CD4-positive, alpha-beta T cell treated with Interleukin-17A for 1 hour (primary cell): ENCODE measurements at regions not wholly inside any gene's neighbourhood (a gene's known extent, or its start where the extent isn't known, plus 50 kb on each side); places are given as distances from the start of the nearest gene placed in this dataset.
"Not testable (repeated sequence)": the region's sequence is repeated elsewhere in the genome, so short reads cannot be mapped to it uniquely, and the experiment has no call there.

Experiments
- DNase-seq: peaks from one replicate; pipeline ENCODE4 v3.0.0-alpha.2; 2020

GRCh38 chr1:178020968-178021640 is 51.2 kb upstream of the SEC16B start:
- DNase-seq = no peak

- DNase-seq = no peak
Measured at GRCh38 chr1:178021950-178022349, 52.1 kb upstream of the SEC16B start.

- no peak for DNase-seq
Measured at GRCh38 chr1:178023181-178023618, 53.3 kb upstream of the SEC16B start.

GRCh38 chr1:178024504-178024903 is 54.6 kb upstream of the SEC16B start:
- DNase-seq = no peak

GRCh38 chr1:178025613-178026356 is 55.9 kb upstream of the SEC16B start:
- no peak for DNase-seq

GRCh38 chr1:178028841-178029481 is 59.1 kb upstream of the SEC16B start:
- DNase-seq = no peak

- no peak for DNase-seq
Measured at GRCh38 chr1:178030467-178030866, 60.6 kb upstream of the SEC16B start.

GRCh38 chr1:178031856-178032320 is 62.0 kb upstream of the RASAL2 start:
- peak; percentile 2 for DNase-seq

- DNase-seq = no peak
Measured at GRCh38 chr1:178033019-178033418, 60.9 kb upstream of the RASAL2 start.

GRCh38 chr1:178034676-178035075 is 59.2 kb upstream of the RASAL2 start:
- no peak for DNase-seq

- no peak for DNase-seq
Measured at GRCh38 chr1:178036090-178036489, 57.8 kb upstream of the RASAL2 start.

GRCh38 chr1:178037510-178038253 is 56.2 kb upstream of the RASAL2 start:
- no peak for DNase-seq

GRCh38 chr1:178038372-178038771 is 55.5 kb upstream of the RASAL2 start:
- no peak for DNase-seq

- no peak for DNase-seq
Measured at GRCh38 chr1:178039891-178040290, 54.0 kb upstream of the RASAL2 start.

- not testable (repeated sequence) for DNase-seq
Measured at GRCh38 chr1:178043940-178044339, 50.0 kb upstream of the RASAL2 start.
